ENCODE measurements at regions not wholly inside any gene's neighbourhood (a gene's known extent, or its start where the extent isn't known, plus 50 kb on each side); places are given as distances from the start of the nearest gene placed in this dataset.

DNA sequence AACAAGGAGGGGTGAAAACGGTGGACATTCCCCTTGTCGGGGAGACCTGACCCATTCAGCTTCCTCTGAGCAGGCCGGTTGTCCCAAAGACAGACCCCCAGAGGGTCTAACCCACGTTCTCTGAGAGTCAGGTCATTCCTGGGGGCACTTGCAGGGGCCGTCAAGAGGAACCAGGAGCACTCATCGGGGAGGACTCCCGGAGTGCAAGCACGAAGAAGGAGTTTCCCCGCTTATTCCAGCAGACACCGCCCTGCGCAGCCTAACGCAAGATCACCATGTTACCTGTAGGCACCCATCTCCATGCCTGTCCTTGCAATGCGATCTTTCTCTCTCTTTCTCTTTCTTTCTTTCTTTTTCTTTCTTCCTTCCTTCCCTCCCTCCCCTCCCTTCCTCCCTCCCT, 154.2 kb downstream of the SHOX start:
- no peaks in the 10 kb centered on the region for H3K36me3 ChIP-seq (ENCODE audit: control insufficient read depth, insufficient read depth, low read length)
- H2AFZ ChIP-seq (ENCODE audit: low read depth, low read length), result no peak overlapping the region
- H3K4me3 ChIP-seq, result no peak overlapping the region
- H3K27ac ChIP-seq (ENCODE audit: extremely low read depth, low read depth, low read length), result no peak overlapping the region
- no TSS peak for BruUV-seq (replicated peaks)
- in situ Hi-C loops (cut with MboI) (no loop called here), intact Hi-C loops (cut with micrococcal nuclease) (no loop called here)
- no peak overlapping the region for H3K9ac ChIP-seq (ENCODE audit: insufficient read depth in 1 of 2, low read depth in 2 of 2, low read length in 2 of 2)
- peaks cover 0 to 14% of the 10 kb centered on the region in 2 experiments; a peak in 1 of 5 replicates for H3K27me3 ChIP-seq (ENCODE audit: control insufficient read depth in 2 of 2, insufficient read depth in 2 of 2, low read length in 2 of 2)
- no peaks in the 10 kb centered on the region for H3K79me2 ChIP-seq (ENCODE audit: control insufficient read depth, insufficient read depth, low read length)
- no peak for DNase-seq (ENCODE audit: extremely low read depth in 1 of 4, low spot score in 3 of 4)
- 0 out of 2 replicates have a peak, but pooled peaks cover 3% of the 10 kb centered on the region for H3K9me3 ChIP-seq (replicated peaks; ENCODE audit: control insufficient read depth, insufficient read depth, low read depth, low read length)
- TF ChIP-seq ZNF263 (CRISPR knock-in tag; IDR thresholded peaks at IDR 0.05; ENCODE audit: borderline replicate concordance), result peak; percentile 65; the same call in 1 of the 2 replicates
- no peak for TF ChIP-seq RAD21 (CRISPR knock-in tag; conservative IDR thresholded peaks at IDR 0.05 in 1 of 2, IDR thresholded peaks at IDR 0.05 in 1 of 2)
- no peaks in the 10 kb centered on the region for H4K20me1 ChIP-seq (replicated peaks; ENCODE audit: control insufficient read depth, insufficient read depth, low read length)
- FAIRE-seq, result no peak
- ChIA-PET CTCF (ENCODE audit: low intra/inter-chr PET ratio) (no interaction called here), POLR2A (no interaction called here)
- no peak overlapping the region for H3K4me2 ChIP-seq (ENCODE audit: insufficient read depth, low read length)
- H3K4me1 ChIP-seq (replicated peaks in 1 of 2; ENCODE audit: control insufficient read depth in 2 of 2, insufficient read depth in 2 of 2, low read length in 2 of 2), result no peaks in the 10 kb centered on the region
- ATAC-seq, result no peak
- WGBS (ENCODE audit: insufficient coverage, low coverage, missing lambda C conversion rate), result 16% methylated on average over 11 of the region's 13 CpGs
- H3K9me1 ChIP-seq (ENCODE audit: control insufficient read depth, insufficient read depth, low read length), result no peaks in the 10 kb centered on the region

- H3K36me3 ChIP-seq (ENCODE audit: control insufficient read depth, insufficient read depth, low read length), result no peaks in the 10 kb centered on the region
- no peaks in the 10 kb centered on the region for H3K79me2 ChIP-seq (ENCODE audit: control insufficient read depth, insufficient read depth, low read length)
- FAIRE-seq, result no peak
- H3K9ac ChIP-seq (ENCODE audit: insufficient read depth in 1 of 2, low read depth in 2 of 2, low read length in 2 of 2), result no peak overlapping the region
- ChIA-PET CTCF (ENCODE audit: low intra/inter-chr PET ratio) (no interaction called here), POLR2A (no interaction called here)
- in situ Hi-C loops (cut with MboI) (no loop called here), intact Hi-C loops (cut with micrococcal nuclease) (no loop called here)
- peaks cover 3% of the 10 kb centered on the region; the same call in 1 of the 2 replicates for H3K9me3 ChIP-seq (replicated peaks; ENCODE audit: control insufficient read depth, insufficient read depth, low read depth, low read length)
- ATAC-seq, result no peak
- no peaks in the 10 kb centered on the region for H3K4me1 ChIP-seq (replicated peaks in 1 of 2; ENCODE audit: control insufficient read depth in 2 of 2, insufficient read depth in 2 of 2, low read length in 2 of 2)
- WGBS (ENCODE audit: insufficient coverage, low coverage, missing lambda C conversion rate), result 38% methylated on average over 18 of the region's 28 CpGs
- no peaks in the 10 kb centered on the region for H4K20me1 ChIP-seq (replicated peaks; ENCODE audit: control insufficient read depth, insufficient read depth, low read length)
- no peak overlapping the region for H3K4me3 ChIP-seq
- no peak overlapping the region for H3K4me2 ChIP-seq (ENCODE audit: insufficient read depth, low read length)
- no peaks in the 10 kb centered on the region for H3K9me1 ChIP-seq (ENCODE audit: control insufficient read depth, insufficient read depth, low read length)
- H3K27ac ChIP-seq (ENCODE audit: extremely low read depth, low read depth, low read length), result no peak overlapping the region
- DNase-seq (ENCODE audit: extremely low read depth in 1 of 4, low spot score in 3 of 4), result no peak
- H2AFZ ChIP-seq (ENCODE audit: low read depth, low read length), result no peak overlapping the region
- 0 out of 5 replicates have a peak, but pooled peaks cover 0 to 5% of the 10 kb centered on the region in 2 experiments for H3K27me3 ChIP-seq (ENCODE audit: control insufficient read depth in 2 of 2, insufficient read depth in 2 of 2, low read length in 2 of 2)
- BruUV-seq (replicated peaks), result no TSS peak
- TF ChIP-seq, protein P1, sequence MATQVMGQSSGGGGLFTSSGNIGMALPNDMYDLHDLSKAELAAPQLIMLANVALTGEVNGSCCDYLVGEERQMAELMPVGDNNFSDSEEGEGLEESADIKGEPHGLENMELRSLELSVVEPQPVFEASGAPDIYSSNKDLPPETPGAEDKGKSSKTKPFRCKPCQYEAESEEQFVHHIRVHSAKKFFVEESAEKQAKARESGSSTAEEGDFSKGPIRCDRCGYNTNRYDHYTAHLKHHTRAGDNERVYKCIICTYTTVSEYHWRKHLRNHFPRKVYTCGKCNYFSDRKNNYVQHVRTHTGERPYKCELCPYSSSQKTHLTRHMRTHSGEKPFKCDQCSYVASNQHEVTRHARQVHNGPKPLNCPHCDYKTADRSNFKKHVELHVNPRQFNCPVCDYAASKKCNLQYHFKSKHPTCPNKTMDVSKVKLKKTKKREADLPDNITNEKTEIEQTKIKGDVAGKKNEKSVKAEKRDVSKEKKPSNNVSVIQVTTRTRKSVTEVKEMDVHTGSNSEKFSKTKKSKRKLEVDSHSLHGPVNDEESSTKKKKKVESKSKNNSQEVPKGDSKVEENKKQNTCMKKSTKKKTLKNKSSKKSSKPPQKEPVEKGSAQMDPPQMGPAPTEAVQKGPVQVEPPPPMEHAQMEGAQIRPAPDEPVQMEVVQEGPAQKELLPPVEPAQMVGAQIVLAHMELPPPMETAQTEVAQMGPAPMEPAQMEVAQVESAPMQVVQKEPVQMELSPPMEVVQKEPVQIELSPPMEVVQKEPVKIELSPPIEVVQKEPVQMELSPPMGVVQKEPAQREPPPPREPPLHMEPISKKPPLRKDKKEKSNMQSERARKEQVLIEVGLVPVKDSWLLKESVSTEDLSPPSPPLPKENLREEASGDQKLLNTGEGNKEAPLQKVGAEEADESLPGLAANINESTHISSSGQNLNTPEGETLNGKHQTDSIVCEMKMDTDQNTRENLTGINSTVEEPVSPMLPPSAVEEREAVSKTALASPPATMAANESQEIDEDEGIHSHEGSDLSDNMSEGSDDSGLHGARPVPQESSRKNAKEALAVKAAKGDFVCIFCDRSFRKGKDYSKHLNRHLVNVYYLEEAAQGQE (IDR thresholded peaks at IDR 0.05; ENCODE audit: borderline replicate concordance), result no peak
- TF ChIP-seq, protein P1 (CRISPR knock-in tag; IDR thresholded peaks at IDR 0.05; ENCODE audit: low read depth), result no peak
- TF ChIP-seq STAG1 (CRISPR knock-in tag; IDR thresholded peaks at IDR 0.05; ENCODE audit: borderline replicate concordance), result no peak
- no peak for TF ChIP-seq KLF13 (tag; IDR thresholded peaks at IDR 0.05; ENCODE audit: borderline replicate concordance, low read depth)
These were observed 150.9 kb downstream of the SHOX start for GRCh38 chrX:781224-782204.
